Panc1 (cell line): ENCODE measurements at regions not wholly inside any gene's neighbourhood (a gene's known extent, or its start where the extent isn't known, plus 50 kb on each side); places are given as distances from the start of the nearest gene placed in this dataset.

Experiments used
- ATAC-seq: fragments of 200-7000 bp; cut with Tn5 transposase; 2 replicates; pipeline ENCODE4 v1.9.1; 2020; ENCODE audit warnings: mild to moderate bottlenecking, moderate library complexity
- BruUV-seq: library from RNA; stranded (reverse); fragments of 400-500 nt; replicated peaks from 2 replicates; lab custom pipeline; 2021; lab: Mats Ljungman, UMichigan
- CTCF ChIA-PET: fragments of 300-600 bp; sonication (Branson Sonifier 250); formaldehyde crosslinking; loops from one replicate; lab custom pipeline; 2022; ENCODE audit warnings: antibody characterized with exemption; lab: Charles Lee
- POLR2A ChIA-PET: fragments of 300-600 bp; sonication (Branson Sonifier 250); formaldehyde crosslinking; loops from one replicate; lab custom pipeline; 2022; ENCODE audit warnings: antibody characterized with exemption; lab: Charles Lee
- DNase-seq: peaks from one replicate; pipeline ENCODE4 v3.0.0-alpha.2; 2010; ENCODE audit warnings: low read depth, low spot score
- H3K27ac ChIP-seq: 2 replicates; pipeline ENCODE4 v1.5.1; 2011; ENCODE audit warnings: mild to moderate bottlenecking, low read length, inconsistent platforms
- H3K27me3 ChIP-seq: fragments of 200-500 bp; sonication (Bioruptor generic); 2 replicates; pipeline ENCODE4 v1.6.0; 2014; ENCODE audit warnings: low read length, inconsistent platforms; ENCODE audit not compliant: control insufficient read depth, insufficient read depth
- H3K36me3 ChIP-seq: fragments of 200-500 bp; sonication (Bioruptor generic); 2 replicates; pipeline ENCODE4 v1.5.1; 2014; ENCODE audit warnings: inconsistent platforms, mild to moderate bottlenecking, low read length, moderate library complexity; ENCODE audit not compliant: control insufficient read depth, insufficient read depth
- H3K4me1 ChIP-seq: 2 replicates; pipeline ENCODE4 v1.5.1; 2011; ENCODE audit warnings: inconsistent platforms, mild to moderate bottlenecking, low read length, moderate library complexity; ENCODE audit not compliant: control insufficient read depth, insufficient read depth
- H3K4me3 ChIP-seq, 2 experiments: 2 replicates each; pipeline ENCODE4 v1.5.1; 2011 to 2012; ENCODE audit warnings: low read depth in 2 of 2, low read length in 2 of 2, mild to moderate bottlenecking in 2 of 2, inconsistent platforms in 1 of 2, moderate library complexity in 1 of 2
- H3K9me3 ChIP-seq: fragments of 200-500 bp; sonication (Bioruptor generic); 2 replicates; pipeline ENCODE4 v1.5.1; 2014; ENCODE audit warnings: low read depth, mild to moderate bottlenecking, inconsistent platforms, low read length, moderate library complexity; ENCODE audit not compliant: control insufficient read depth, insufficient read depth
- CTCF ChIP-seq: fragments of 450-650 bp; IDR thresholded peaks from 2 replicates; pipeline ENCODE4 v1.5.1; 2017; ENCODE audit warnings: mild to moderate bottlenecking
- POLR2AphosphoS5 ChIP-seq: IDR thresholded peaks from 2 replicates; pipeline ENCODE4 v1.6.1; 2012; ENCODE audit warnings: mild to moderate bottlenecking, low read depth, low read length, moderate library complexity
- REST ChIP-seq, 2 experiments: IDR thresholded peaks; 2 replicates each; pipeline ENCODE4 v1.6.1; 2011 to 2012; ENCODE audit warnings: low read depth in 2 of 2, control low read depth in 1 of 2, low read length in 1 of 2, mild to moderate bottlenecking in 1 of 2, moderate library complexity in 1 of 2; ENCODE audit not compliant: insufficient read depth in 1 of 2
- SIN3A ChIP-seq: IDR thresholded peaks from 2 replicates; pipeline ENCODE4 v1.6.1; 2012; ENCODE audit warnings: low read depth, mild to moderate bottlenecking, low read length, moderate library complexity, borderline replicate concordance; ENCODE audit not compliant: insufficient read depth
- TCF7L2 ChIP-seq: IDR thresholded peaks from 2 replicates; pipeline ENCODE4 v1.6.1; 2011; ENCODE audit warnings: mild to moderate bottlenecking, low read depth, low read length, inconsistent platforms
- in situ Hi-C: cut with HindIII; loops from 2 replicates; pipeline ENCODE4 v1.10.0; 2016; ENCODE audit warnings: low sequenced_read_pairs, low pct_unique_long_range_greater_than_20kb
- intact Hi-C: fragments of 100-400 bp; cut with micrococcal nuclease; formaldehyde crosslinking; loops from one replicate; pipeline ENCODE4 v1.10.0; 2022; ENCODE audit not compliant: unreplicated experiment

- in situ Hi-C loops: no loop called here
- intact Hi-C loops: no loop called here
Observed at GRCh38 chrX:23061116-23061515, 61.4 kb downstream of the DDX53 start.

GRCh38 chrX:23062359-23062758, 62.6 kb downstream of the DDX53 start:
- H3K27me3 ChIP-seq: no peaks in the 10 kb centered on the region

More at GRCh38 chrX:23061116-23061515, 61.4 kb downstream of the DDX53 start:
- TF ChIP-seq TCF7L2: no peak
- TF ChIP-seq REST (IDR thresholded peaks at IDR 0.05; ENCODE audit: insufficient read depth in 1 of 2, low read depth in 2 of 2, low read length in 1 of 2): no peak
- no peak for TF ChIP-seq POLR2AphosphoS5
- H3K9me3 ChIP-seq: no peaks in the 10 kb centered on the region
- DNase-seq (no peak), ATAC-seq (no peak)
- no TSS peak for BruUV-seq
- no peaks in the 10 kb centered on the region for H3K4me1 ChIP-seq
- ChIA-PET POLR2A (no interaction called here), CTCF (no interaction called here)
- H3K27ac ChIP-seq: no peak overlapping the region
- H3K27me3 ChIP-seq: no peaks in the 10 kb centered on the region
- H3K4me3 ChIP-seq: no peak overlapping the region
- H3K36me3 ChIP-seq: no peaks in the 10 kb centered on the region

More at GRCh38 chrX:23062359-23062758, 62.6 kb downstream of the DDX53 start:
- TF ChIP-seq REST (IDR thresholded peaks at IDR 0.05; ENCODE audit: insufficient read depth in 1 of 2, low read depth in 2 of 2, low read length in 1 of 2) (no peak), TCF7L2 (no peak), SIN3A (no peak), CTCF (no peak), POLR2AphosphoS5 (no peak)
- in situ Hi-C loops (no loop called here), intact Hi-C loops (no loop called here)
- no TSS peak for BruUV-seq
- Histone ChIP-seq H3K4me3 (no peak overlapping the region), H3K9me3 (no peaks in the 10 kb centered on the region), H3K36me3 (no peaks in the 10 kb centered on the region), H3K4me1 (no peaks in the 10 kb centered on the region), H3K27ac (no peak overlapping the region)
- no peak for DNase-seq
- ChIA-PET CTCF (no interaction called here), POLR2A (no interaction called here)
- ATAC-seq: no peak
